HepG2 (cell line): ENCODE measurements at regions not wholly inside any gene's neighbourhood (a gene's known extent, or its start where the extent isn't known, plus 50 kb on each side); places are given as distances from the start of the nearest gene placed in this dataset.

Experiments
- ARID5B ChIP-seq: IDR thresholded peaks from 2 replicates; pipeline ENCODE4 v1.4.0; 2020; ENCODE audit warnings: mild to moderate bottlenecking, missing genetic modification reagents
- ATF1 ChIP-seq: IDR thresholded peaks from 2 replicates; pipeline ENCODE4 v1.6.1; 2016; ENCODE audit warnings: mild to moderate bottlenecking, control low read depth
- CTCF ChIP-seq: sonication (generic); formaldehyde crosslinking; IDR thresholded peaks from 2 replicates; pipeline ENCODE4 v1.5.0; 2020; ENCODE audit warnings: mild to moderate bottlenecking, missing genetic modification reagents, moderate library complexity
- HNF4G ChIP-seq, 2 experiments: sonication (generic) in 1 of 2; formaldehyde crosslinking in 1 of 2; IDR thresholded peaks; 2 replicates each; pipeline versions ENCODE4 v1.4.0 to v1.6.1; 2011 to 2020; ENCODE audit warnings: borderline replicate concordance in 2 of 2, low read depth in 2 of 2, mild to moderate bottlenecking in 2 of 2, low read length in 1 of 2, missing genetic modification reagents in 1 of 2, moderate library complexity in 1 of 2
- PBX2 ChIP-seq: IDR thresholded peaks from 2 replicates; pipeline ENCODE4 v1.6.1; 2016; ENCODE audit warnings: control low read depth
- SOX6 ChIP-seq, 2 experiments: fragments of 450-650 bp in 1 of 2; sonication (generic) in 1 of 2; formaldehyde crosslinking in 1 of 2; IDR thresholded peaks; 2 replicates each; pipeline versions ENCODE4 v1.4.0 to v1.6.1; 2017 to 2020; ENCODE audit warnings: antibody characterized with exemption in 1 of 2, mild to moderate bottlenecking in 1 of 2, missing genetic modification reagents in 1 of 2
- SP2 ChIP-seq: sonication (generic); formaldehyde crosslinking; IDR thresholded peaks from 2 replicates; pipeline ENCODE4 v1.5.1; 2020; ENCODE audit warnings: mild to moderate bottlenecking, missing genetic modification reagents
- USF2 ChIP-seq, 2 experiments: sonication (generic) in 1 of 2; formaldehyde crosslinking in 1 of 2; IDR thresholded peaks; 2 replicates each; pipeline versions ENCODE4 v1.5.1 to v1.6.1; 2011 to 2020; ENCODE audit warnings: borderline replicate concordance in 1 of 2, low read depth in 1 of 2, low read length in 1 of 2, mild to moderate bottlenecking in 1 of 2, missing genetic modification reagents in 1 of 2, moderate library complexity in 1 of 2
- ZNF234 ChIP-seq: sonication (generic); formaldehyde crosslinking; conservative IDR thresholded peaks from 2 replicates; pipeline ENCODE4 v1.5.1; 2020; ENCODE audit warnings: mild to moderate bottlenecking, missing genetic modification reagents
- ZNF282 ChIP-seq: fragments of 450-650 bp; IDR thresholded peaks from 2 replicates; pipeline ENCODE4 v1.6.1; 2018; ENCODE audit not compliant: partially characterized antibody

- no peak for TF ChIP-seq SOX6 (IDR thresholded peaks at IDR 0.05)
- peak; percentile 62 for TF ChIP-seq SOX6 (CRISPR knock-in tag; IDR thresholded peaks at IDR 0.05)
- no peak for TF ChIP-seq ZNF282
- TF ChIP-seq ZNF234 (CRISPR knock-in tag): no peak
- peak; percentile 55; the same call in 1 of the 2 replicates for TF ChIP-seq PBX2
- TF ChIP-seq HNF4G (IDR thresholded peaks at IDR 0.05; ENCODE audit: borderline replicate concordance, low read depth, low read length): no peak
- TF ChIP-seq HNF4G (CRISPR knock-in tag; IDR thresholded peaks at IDR 0.05; ENCODE audit: borderline replicate concordance, low read depth): no peak
- TF ChIP-seq USF2 (IDR thresholded peaks at IDR 0.05; ENCODE audit: low read depth, low read length): no peak
- peak; percentile 38; the same call in 1 of the 2 replicates for TF ChIP-seq USF2 (CRISPR knock-in tag; IDR thresholded peaks at IDR 0.05; ENCODE audit: borderline replicate concordance)
- no peak for TF ChIP-seq ATF1 (CRISPR knock-in tag)
- TF ChIP-seq CTCF (CRISPR knock-in tag): peak; percentile 23; the same call in 1 of the 2 replicates
- TF ChIP-seq ARID5B (CRISPR knock-in tag): 0 out of 2 replicates have a peak, but pooled peaks have one; percentile 39
- no peak for TF ChIP-seq SP2 (CRISPR knock-in tag)
- TF ChIP-seq, all 625 proteins: peak for 15
These were observed 461.9 kb upstream of the ONECUT1 start (continued) for GRCh38 chr15:53251996-53252395.
